Lower lobe of right lung (tissue), 2 donors: ENCODE measurements at regions not wholly inside any gene's neighbourhood (a gene's known extent, or its start where the extent isn't known, plus 50 kb on each side); places are given as distances from the start of the nearest gene placed in this dataset.

ENCODE experiments used
- ATAC-seq, 2 donors: fragments of 200-7000 bp; cut with Tn5 transposase; one replicate each; pipeline ENCODE4 v1.9.1; 2020 to 2022; ENCODE audit warnings: mild to moderate bottlenecking in 2 of 2, moderate library complexity in 2 of 2
- DNase-seq: peaks from one replicate; pipeline ENCODE4 v3.0.0-alpha.2; 2020
- H3K27ac ChIP-seq: fragments of 200-600 bp; one replicate; pipeline ENCODE4 v1.8.0; 2022
- H3K27me3 ChIP-seq: fragments of 200-600 bp; one replicate; pipeline ENCODE4 v1.8.0; 2022; ENCODE audit warnings: low read depth
- H3K36me3 ChIP-seq: fragments of 200-600 bp; one replicate; pipeline ENCODE4 v1.8.0; 2022; ENCODE audit warnings: mild to moderate bottlenecking
- H3K4me1 ChIP-seq: fragments of 200-600 bp; one replicate; pipeline ENCODE4 v1.8.0; 2022
- H3K4me3 ChIP-seq: fragments of 200-600 bp; one replicate; pipeline ENCODE4 v1.8.0; 2022; ENCODE audit warnings: mild to moderate bottlenecking
- H3K9me3 ChIP-seq: fragments of 200-600 bp; one replicate; pipeline ENCODE4 v1.8.0; 2022
- CTCF ChIP-seq: fragments of 200-600 bp; IDR thresholded peaks from one replicate; pipeline ENCODE4 v1.8.0; 2022; ENCODE audit warnings: antibody characterized with exemption, mild to moderate bottlenecking
- intact Hi-C: fragments of 100-400 bp; cut with DNase I; formaldehyde crosslinking; loops from one replicate; pipeline ENCODE4 v1.11.0; 2022
- donor health status: DM: no; HTN: yes; CAD: no; lungs with severe emphysema.

- Histone ChIP-seq H3K27me3 (no peaks in the 10 kb centered on the region), H3K9me3 (no peaks in the 10 kb centered on the region), H3K27ac (no peak overlapping the region), H3K4me3 (no peak overlapping the region), H3K36me3 (no peaks in the 10 kb centered on the region), H3K4me1 (no peaks in the 10 kb centered on the region)
- ATAC-seq: no peak
- intact Hi-C loops: no loop called here
- no peak for TF ChIP-seq CTCF
- no peak for DNase-seq
These were observed 89.7 kb upstream of the SLC4A7 start for GRCh38 chr3:27573780-27574437.

GRCh38 chr3:27573138-27573537 is 89.0 kb upstream of the SLC4A7 start:
- no peaks in the 10 kb centered on the region for H3K4me1 ChIP-seq
- intact Hi-C loops: no loop called here
- H3K9me3 ChIP-seq: no peaks in the 10 kb centered on the region
- no peak overlapping the region for H3K4me3 ChIP-seq
- TF ChIP-seq CTCF: no peak
- ATAC-seq (no peak), DNase-seq (no peak)
- no peaks in the 10 kb centered on the region for H3K36me3 ChIP-seq
- H3K27ac ChIP-seq: no peak overlapping the region
- no peaks in the 10 kb centered on the region for H3K27me3 ChIP-seq

GRCh38 chr3:27571345-27571744 is 87.2 kb upstream of the SLC4A7 start:
- H3K27me3 ChIP-seq: no peaks in the 10 kb centered on the region
- H3K9me3 ChIP-seq: no peaks in the 10 kb centered on the region
- H3K27ac ChIP-seq: no peak overlapping the region
- ATAC-seq (no peak), DNase-seq (no peak)
- H3K4me3 ChIP-seq: no peak overlapping the region
- no peaks in the 10 kb centered on the region for H3K4me1 ChIP-seq
- H3K36me3 ChIP-seq: no peaks in the 10 kb centered on the region
- TF ChIP-seq CTCF: no peak
- intact Hi-C loops: no loop called here

- intact Hi-C loops: no loop called here
- Histone ChIP-seq H3K36me3 (no peaks in the 10 kb centered on the region), H3K9me3 (no peaks in the 10 kb centered on the region), H3K27ac (no peak overlapping the region), H3K4me1 (no peaks in the 10 kb centered on the region), H3K4me3 (no peak overlapping the region), H3K27me3 (no peaks in the 10 kb centered on the region)
- TF ChIP-seq CTCF: no peak
- ATAC-seq (no peak), DNase-seq (no peak)
These were observed 86.4 kb upstream of the SLC4A7 start for GRCh38 chr3:27570421-27571106.

- intact Hi-C loops: no loop called here
- Histone ChIP-seq H3K4me3 (no peak overlapping the region), H3K27me3 (no peaks in the 10 kb centered on the region), H3K4me1 (no peaks in the 10 kb centered on the region), H3K9me3 (no peaks in the 10 kb centered on the region), H3K27ac (no peak overlapping the region), H3K36me3 (no peaks in the 10 kb centered on the region)
- DNase-seq (peak; percentile 58), ATAC-seq (peak; percentile 45 to 53)
- no peak for TF ChIP-seq CTCF
These were observed 84.2 kb upstream of the SLC4A7 start for GRCh38 chr3:27568393-27568792.
